ENCODE measurements at regions not wholly inside any gene's neighbourhood (a gene's known extent, or its start where the extent isn't known, plus 50 kb on each side); places are given as distances from the start of the nearest gene placed in this dataset.

GRCh38 chr2:155982135-155982534 lies 350.4 kb downstream of the NR4A2 start:
- TF ChIP-seq CTCF (IDR thresholded peaks at IDR 0.05; ENCODE audit: insufficient read depth, low read depth, low read length): no peak
- TF ChIP-seq EZH2 (IDR thresholded peaks at IDR 0.05; ENCODE audit: insufficient read depth, low read length): no peak

All from astrocyte (in vitro differentiated cells and primary cell).